ENCODE measurements at regions not wholly inside any gene's neighbourhood (a gene's known extent, or its start where the extent isn't known, plus 50 kb on each side); places are given as distances from the start of the nearest gene placed in this dataset.

DNA sequence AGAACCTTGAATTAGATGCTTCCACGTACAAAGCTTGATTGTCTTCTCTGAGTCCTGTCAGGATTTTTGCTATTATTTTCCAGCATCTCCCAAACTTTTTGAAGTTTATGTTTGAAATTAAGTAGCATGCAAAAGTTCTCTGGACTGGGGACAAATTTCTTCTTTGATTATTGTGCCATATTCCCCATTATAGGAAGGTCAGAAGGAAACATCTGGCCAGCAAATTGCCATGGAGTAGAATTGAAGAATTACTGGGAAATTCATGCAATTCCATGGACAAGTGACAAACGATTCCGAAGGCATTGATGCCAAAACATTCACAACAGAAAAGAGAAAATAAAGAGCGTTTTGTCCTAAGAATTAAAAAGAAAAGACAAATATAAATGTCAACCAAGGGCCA lies 737.2 kb downstream of the CDH11 start:
- H3K36me3 ChIP-seq (ENCODE audit: control insufficient read depth, insufficient read depth, low read length) = no peaks in the 10 kb centered on the region
- H3K4me3 ChIP-seq (ENCODE audit: low read depth, low read length) = no peak overlapping the region
- TF ChIP-seq, protein P1, sequence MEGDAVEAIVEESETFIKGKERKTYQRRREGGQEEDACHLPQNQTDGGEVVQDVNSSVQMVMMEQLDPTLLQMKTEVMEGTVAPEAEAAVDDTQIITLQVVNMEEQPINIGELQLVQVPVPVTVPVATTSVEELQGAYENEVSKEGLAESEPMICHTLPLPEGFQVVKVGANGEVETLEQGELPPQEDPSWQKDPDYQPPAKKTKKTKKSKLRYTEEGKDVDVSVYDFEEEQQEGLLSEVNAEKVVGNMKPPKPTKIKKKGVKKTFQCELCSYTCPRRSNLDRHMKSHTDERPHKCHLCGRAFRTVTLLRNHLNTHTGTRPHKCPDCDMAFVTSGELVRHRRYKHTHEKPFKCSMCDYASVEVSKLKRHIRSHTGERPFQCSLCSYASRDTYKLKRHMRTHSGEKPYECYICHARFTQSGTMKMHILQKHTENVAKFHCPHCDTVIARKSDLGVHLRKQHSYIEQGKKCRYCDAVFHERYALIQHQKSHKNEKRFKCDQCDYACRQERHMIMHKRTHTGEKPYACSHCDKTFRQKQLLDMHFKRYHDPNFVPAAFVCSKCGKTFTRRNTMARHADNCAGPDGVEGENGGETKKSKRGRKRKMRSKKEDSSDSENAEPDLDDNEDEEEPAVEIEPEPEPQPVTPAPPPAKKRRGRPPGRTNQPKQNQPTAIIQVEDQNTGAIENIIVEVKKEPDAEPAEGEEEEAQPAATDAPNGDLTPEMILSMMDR (IDR thresholded peaks at IDR 0.05; ENCODE audit: insufficient read depth, low read length, severe bottlenecking) = no peak
- no peak for DNase-seq (ENCODE audit: low read depth)
- no peaks in the 10 kb centered on the region for H3K27me3 ChIP-seq (ENCODE audit: control insufficient read depth, insufficient read depth, low read length)
- FAIRE-seq = no peak

GRCh38 chr16:64381979-64382378 lies 739.9 kb downstream of the CDH11 start:
- FAIRE-seq (no peak), DNase-seq (ENCODE audit: low read depth) (no peak)
- H3K36me3 ChIP-seq (ENCODE audit: control insufficient read depth, insufficient read depth, low read length) = no peaks in the 10 kb centered on the region
- no peaks in the 10 kb centered on the region for H3K27me3 ChIP-seq (ENCODE audit: control insufficient read depth, insufficient read depth, low read length)
- no peak overlapping the region for H3K4me3 ChIP-seq (ENCODE audit: low read depth, low read length)
- TF ChIP-seq, protein P1 (IDR thresholded peaks at IDR 0.05; ENCODE audit: insufficient read depth, low read length, severe bottlenecking) = no peak

DNA sequence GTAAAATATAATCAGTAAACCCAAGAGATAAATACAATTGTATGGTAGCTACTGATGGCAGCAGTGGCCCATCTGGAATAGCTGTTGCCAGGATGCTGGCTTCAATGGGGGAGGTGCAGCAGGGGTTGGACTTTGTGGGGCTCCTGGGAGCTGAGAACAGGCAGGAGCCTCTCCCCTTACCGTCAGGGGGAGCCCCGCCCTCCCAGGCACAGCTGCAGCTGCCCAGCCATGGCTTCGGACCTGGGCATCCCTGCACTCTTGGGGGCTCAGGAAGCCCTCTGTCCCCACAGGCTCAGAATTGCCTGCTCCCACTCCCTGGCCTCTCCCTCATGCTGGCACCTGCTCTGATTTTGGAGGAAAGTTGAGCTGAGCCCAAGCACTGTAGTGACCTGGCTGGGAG lies 741.1 kb downstream of the CDH11 start:
- Histone ChIP-seq H3K27me3 (ENCODE audit: control insufficient read depth, insufficient read depth, low read length) (no peaks in the 10 kb centered on the region), H3K36me3 (ENCODE audit: control insufficient read depth, insufficient read depth, low read length) (no peaks in the 10 kb centered on the region), H3K4me3 (ENCODE audit: low read depth, low read length) (no peak overlapping the region)
- DNase-seq (ENCODE audit: low read depth) (no peak), FAIRE-seq (no peak)
- TF ChIP-seq, protein P1 (IDR thresholded peaks at IDR 0.05; ENCODE audit: insufficient read depth, low read length, severe bottlenecking) = no peak

DNA sequence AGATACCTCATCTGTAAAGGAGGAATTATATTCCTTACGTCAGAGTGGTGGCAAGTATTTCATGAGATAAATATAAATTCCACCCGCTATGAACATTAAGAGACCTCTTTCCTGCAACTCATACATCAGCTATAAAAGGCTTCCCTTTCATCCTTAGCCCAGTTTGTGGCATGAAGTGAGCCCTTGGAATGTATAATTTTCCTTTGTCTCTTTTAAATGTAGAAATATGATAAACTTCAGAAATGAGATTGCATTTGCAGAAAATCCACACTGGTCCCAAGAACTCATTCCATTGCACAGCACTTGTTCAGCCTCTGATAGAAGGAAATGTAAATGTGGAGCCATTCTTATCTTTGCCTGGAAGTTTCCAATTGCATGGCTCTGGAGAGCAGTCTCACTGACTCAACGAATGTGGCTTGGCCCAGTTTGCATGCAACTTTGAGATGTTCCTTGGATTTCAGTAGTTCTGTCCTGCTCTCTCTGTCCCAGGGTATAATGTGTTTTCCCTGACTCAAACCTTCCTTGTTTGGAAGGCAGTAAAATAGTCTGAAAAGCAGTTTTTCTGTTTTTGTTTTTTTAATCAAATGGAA lies 746.4 kb downstream of the CDH11 start:
- FAIRE-seq = no peak
- Histone ChIP-seq H3K36me3 (ENCODE audit: control insufficient read depth, insufficient read depth, low read length) (no peaks in the 10 kb centered on the region), H3K27me3 (ENCODE audit: control insufficient read depth, insufficient read depth, low read length) (no peaks in the 10 kb centered on the region), H3K4me3 (ENCODE audit: low read depth, low read length) (no peak overlapping the region)
- TF ChIP-seq, protein P1 (IDR thresholded peaks at IDR 0.05; ENCODE audit: insufficient read depth, low read length, severe bottlenecking) = no peak
- no peak for DNase-seq (ENCODE audit: low read depth)

DNA sequence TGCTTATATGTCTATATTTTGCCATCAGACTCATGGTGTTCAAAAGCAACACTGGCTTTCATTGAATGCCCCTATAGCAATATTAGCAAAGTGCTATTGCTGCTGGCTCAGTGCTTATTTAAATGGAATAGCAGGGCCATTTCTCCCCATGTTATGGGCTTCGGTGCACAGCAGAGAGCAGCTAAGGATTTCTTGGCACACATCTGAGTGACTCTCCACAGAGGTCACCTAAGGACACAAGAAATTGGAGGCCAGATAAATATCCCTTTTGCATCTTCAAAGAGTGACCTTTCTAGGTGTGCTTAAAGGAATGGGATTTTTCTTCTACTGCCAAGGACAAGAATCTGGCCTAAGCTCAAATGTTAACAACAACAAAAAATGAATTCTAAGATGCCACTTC lies 751.8 kb downstream of the CDH11 start:
- Histone ChIP-seq H3K4me3 (ENCODE audit: low read depth, low read length) (no peak overlapping the region), H3K36me3 (ENCODE audit: control insufficient read depth, insufficient read depth, low read length) (no peaks in the 10 kb centered on the region), H3K27me3 (ENCODE audit: control insufficient read depth, insufficient read depth, low read length) (no peaks in the 10 kb centered on the region)
- FAIRE-seq = no peak
- no peak for DNase-seq (ENCODE audit: low read depth)
- TF ChIP-seq, protein P1 (IDR thresholded peaks at IDR 0.05; ENCODE audit: insufficient read depth, low read length, severe bottlenecking) = no peak

GRCh38 chr16:64365448-64365931 lies 756.4 kb downstream of the CDH11 start:
- Histone ChIP-seq H3K4me3 (ENCODE audit: low read depth, low read length) (no peak overlapping the region), H3K36me3 (ENCODE audit: control insufficient read depth, insufficient read depth, low read length) (no peaks in the 10 kb centered on the region), H3K27me3 (ENCODE audit: control insufficient read depth, insufficient read depth, low read length) (no peaks in the 10 kb centered on the region)
- FAIRE-seq (no peak), DNase-seq (ENCODE audit: low read depth) (no peak)
- TF ChIP-seq, protein P1 (IDR thresholded peaks at IDR 0.05; ENCODE audit: insufficient read depth, low read length, severe bottlenecking) = no peak

Measured in bronchial epithelial cell (primary cell).